Heart right ventricle (tissue), 16 donors: ENCODE measurements at regions not wholly inside any gene's neighbourhood (a gene's known extent, or its start where the extent isn't known, plus 50 kb on each side); places are given as distances from the start of the nearest gene placed in this dataset.

ENCODE experiments used
- ATAC-seq, 8 donors: fragments of 200-7000 bp; cut with Tn5 transposase; one replicate each; pipeline ENCODE4 v1.9.1; 2020; ENCODE audit warnings: mild to moderate bottlenecking in 8 of 8, moderate library complexity in 8 of 8, moderate number of reproducible peaks in 1 of 8
- DNase-seq, 2 donors: peaks; one replicate each; pipeline ENCODE4 v3.0.0-alpha.2; 2020
- H3K27ac ChIP-seq, 10 donors: fragments of 200-600 bp; sonication (generic) in 2 of 10; one replicate each; pipeline versions ENCODE4 v1.5.0 to v1.8.0; 2020 to 2022; ENCODE audit warnings: mild to moderate bottlenecking in 3 of 10
- H3K27me3 ChIP-seq, 7 donors: fragments of 200-600 bp; one replicate each; pipeline ENCODE4 v1.8.0; 2021 to 2022; ENCODE audit warnings: mild to moderate bottlenecking in 2 of 7
- H3K36me3 ChIP-seq, 9 donors: fragments of 200-600 bp; sonication (generic) in 1 of 9; one replicate each; pipeline versions ENCODE4 v1.5.0 to v1.8.0; 2020 to 2022; ENCODE audit warnings: mild to moderate bottlenecking in 2 of 9
- H3K4me1 ChIP-seq, 9 donors: fragments of 200-600 bp; sonication (generic) in 1 of 9; one replicate each; pipeline versions ENCODE4 v1.5.0 to v1.8.0; 2020 to 2022; ENCODE audit warnings: mild to moderate bottlenecking in 4 of 9
- H3K4me3 ChIP-seq, 10 donors: fragments of 200-600 bp; sonication (generic) in 2 of 10; one replicate each; pipeline versions ENCODE4 v1.5.0 to v1.8.0; 2020 to 2022; ENCODE audit warnings: mild to moderate bottlenecking in 7 of 10, moderate library complexity in 2 of 10
- H3K9me3 ChIP-seq, 11 donors: fragments of 200-600 bp in 10 of 11; sonication (generic) in 2 of 11; one replicate each; pipeline versions ENCODE4 v1.5.0 to v1.8.0; 2013 to 2022; ENCODE audit warnings: mild to moderate bottlenecking in 2 of 11, control low read depth in 1 of 11, moderate library complexity in 1 of 11
- CTCF ChIP-seq, 9 donors: fragments of 200-600 bp; sonication (generic) in 2 of 9; IDR thresholded peaks; one replicate each; pipeline versions ENCODE4 v1.5.0 to v1.8.0; 2021 to 2022; ENCODE audit warnings: antibody characterized with exemption in 9 of 9, mild to moderate bottlenecking in 5 of 9, moderate library complexity in 1 of 9
- WGBS, 2 donors: extraction: QIAGEN DNeasy Blood & Tissue Kit; methylation state at CpG; one replicate each; pipeline ENCODE4 v1.1.7; 2013; ENCODE audit warnings: inconsistent platforms in 1 of 2; 5-methylcytosine and 5-hydroxymethylcytosine counted together
- intact Hi-C, 10 donors: fragments of 100-400 bp; cut with DNase I; formaldehyde crosslinking; loops; one replicate each; pipeline versions ENCODE4 v1.11.1 to v1.14.2; 2022
- donor health status: Arrhythmogenic right ventricular cardiomyopathy.
- donor health status: ischemic (EF 13 %, LVEDD 7.1; RV severe dilation, severe dysfunction).
- donor health status: healthy with polysubstance abuse.
- donor health status: DM: no; HTN: yes; CAD: no.
- donor health status: DM: no; HTN: no; CAD: no.
- donor health status: ischemic (EF 25% LVEDD 6.9; RV normal size, moderate dysfunction).
- donor health status: ischemic (EF 25% LVEDD 5.7; RV mildly dilated, moderate dysfunction).
- donor health status: healthy.
- donor health status: DM: yes; HTN: yes; CAD: no.
- donor health status: Ischemic cardiomyopathy.
- donor health status: ischemic (EF 35%, LVEDD 5.7; RV mildly dilated, moderate dysfunction).
- donor health status: nonischemic (EF 11% LVEDD 7.7; RV severe dilation, severe dysfunction).
- donor health status: DM: yes; HTN: yes; CAD: no.
- donor health status: PGD.
- donor health status: ischemic (EF 29% LVEDD 5.4; RV normal size, mild dysfunction).
- donor health status: nonischemic (EF 23%, LVEDD 6.1; RV moderate dilation, normal function).

GRCh38 chr9:129278391-129279237, 100.6 kb upstream of the IER5L start:
- TF ChIP-seq CTCF (IDR thresholded peaks at IDR 0.05) = no peak
- ATAC-seq (no peak), DNase-seq (no peak)
- WGBS, 2 donors = 82 to 83% methylated on average over 16 of the region's 16 CpGs
- Histone ChIP-seq H3K9me3 (no peaks in the 10 kb centered on the region), H3K36me3 (no peaks in the 10 kb centered on the region), H3K4me3 (no peak overlapping the region), H3K4me1 (peaks cover 0 to 24% (median 7%) of the 10 kb centered on the region in 9 donors), H3K27me3 (peaks cover 0 to 5% (median 0%) of the 10 kb centered on the region in 7 donors), H3K27ac (no peak overlapping the region)
- intact Hi-C loops = no loop called here

- no peak overlapping the region for H3K27ac ChIP-seq
- no peaks in the 10 kb centered on the region for H3K9me3 ChIP-seq
- intact Hi-C loops = no loop called here
- no peak for ATAC-seq
- peaks cover 0 to 4% (median 1%) of the 10 kb centered on the region in 9 donors for H3K4me1 ChIP-seq
- TF ChIP-seq CTCF (IDR thresholded peaks at IDR 0.05) = no peak
- peaks cover 0 to 5% (median 0%) of the 10 kb centered on the region in 7 donors for H3K27me3 ChIP-seq
- DNase-seq = peak in 1 of 2 donors; percentile 3
- 83 to 87% methylated on average over 16 of the region's 16 CpGs for WGBS, 2 donors
- H3K36me3 ChIP-seq = no peaks in the 10 kb centered on the region
- H3K4me3 ChIP-seq = no peak overlapping the region
Observed at GRCh38 chr9:129276486-129277230, 98.6 kb upstream of the IER5L start.

- Histone ChIP-seq H3K4me1 (peaks cover 0 to 10% (median 0%) of the 10 kb centered on the region in 9 donors), H3K27ac (no peak overlapping the region), H3K9me3 (no peaks in the 10 kb centered on the region), H3K4me3 (no peak overlapping the region), H3K27me3 (peaks cover 0 to 5% (median 0%) of the 10 kb centered on the region in 7 donors), H3K36me3 (no peaks in the 10 kb centered on the region)
- ATAC-seq = no peak
- no peak for TF ChIP-seq CTCF (IDR thresholded peaks at IDR 0.05)
- peak in 1 of 2 donors; percentile 2 for DNase-seq
- WGBS, 2 donors = 53 to 64% methylated on average over 10 of the region's 10 CpGs
- intact Hi-C loops = no loop called here
Observed at GRCh38 chr9:129275626-129276247, 97.7 kb upstream of the IER5L start.
